Common myeloid progenitor, CD34-positive (primary cell): ENCODE measurements at regions not wholly inside any gene's neighbourhood (a gene's known extent, or its start where the extent isn't known, plus 50 kb on each side); places are given as distances from the start of the nearest gene placed in this dataset.

Experiments used
- CTCF ChIA-PET: fragments of 350-600 bp; sonication (Branson Sonifier 250); formaldehyde crosslinking; loops from one replicate; lab custom pipeline; 2021; ENCODE audit warnings: antibody characterized with exemption; lab: Charles Lee
- POLR2A ChIA-PET: fragments of 350-600 bp; sonication (Branson Sonifier 250); formaldehyde crosslinking; loops from one replicate; lab custom pipeline; 2021; ENCODE audit warnings: antibody characterized with exemption; lab: Charles Lee
- DNase-seq, 3 donors: peaks; one replicate each; pipeline versions ENCODE4 v3.0.0 to v3.0.0-alpha.2; 2013
- H3K27ac ChIP-seq, 2 experiments: 1 replicate in 1 of 2; 2 replicates in 1 of 2; pipeline ENCODE4 v1.7.0; 2013; ENCODE audit warnings: inconsistent platforms in 2 of 2, low read length in 2 of 2, mild to moderate bottlenecking in 2 of 2, low read depth in 1 of 2, moderate library complexity in 1 of 2; ENCODE audit not compliant: severe bottlenecking in 2 of 2, insufficient read depth in 1 of 2, poor library complexity in 1 of 2
- H3K27me3 ChIP-seq, 5 experiments: replicated peaks in 2 of 5; 1 replicate in 3 of 5; 2 replicates in 2 of 5; pipeline versions ENCODE4 v1.6.1 to v1.7.0; 2013; ENCODE audit warnings: low read length in 4 of 5, mild to moderate bottlenecking in 2 of 5, moderate library complexity in 2 of 5, inconsistent platforms in 1 of 5; ENCODE audit not compliant: insufficient read depth in 5 of 5, control insufficient read depth in 4 of 5
- H3K36me3 ChIP-seq, 4 experiments: 1 replicate in 2 of 4; 2 replicates in 2 of 4; pipeline versions ENCODE4 v1.6.1 to v1.7.0; 2013; ENCODE audit warnings: low read length in 3 of 4, control low read depth in 1 of 4, mild to moderate bottlenecking in 1 of 4; ENCODE audit not compliant: control insufficient read depth in 4 of 4, insufficient read depth in 4 of 4
- H3K4me1 ChIP-seq, 4 experiments: 1 replicate in 3 of 4; 2 replicates in 1 of 4; pipeline versions ENCODE4 v1.6.1 to v1.7.1; 2013; ENCODE audit warnings: low read length in 3 of 4, mild to moderate bottlenecking in 3 of 4, control low read depth in 1 of 4, inconsistent platforms in 1 of 4, moderate library complexity in 1 of 4; ENCODE audit not compliant: control insufficient read depth in 4 of 4, insufficient read depth in 4 of 4; ENCODE audit errors: control extremely low read depth in 1 of 4
- H3K4me3 ChIP-seq, 7 experiments: 1 replicate in 4 of 7; 2 replicates in 3 of 7; pipeline versions ENCODE4 v1.5.1 to v1.7.0; 2013; ENCODE audit warnings: mild to moderate bottlenecking in 7 of 7, low read length in 6 of 7, moderate library complexity in 6 of 7, inconsistent platforms in 2 of 7, low read depth in 2 of 7, control low read depth in 1 of 7; ENCODE audit not compliant: insufficient read depth in 4 of 7, control insufficient read depth in 1 of 7; ENCODE audit errors: extremely low read depth in 1 of 7
- H3K9me3 ChIP-seq, 5 experiments: 1 replicate in 4 of 5; 2 replicates in 1 of 5; pipeline versions ENCODE4 v1.6.1 to v1.7.1; 2013; ENCODE audit warnings: low read length in 4 of 5, mild to moderate bottlenecking in 2 of 5, inconsistent platforms in 1 of 5, low read depth in 1 of 5, moderate library complexity in 1 of 5; ENCODE audit not compliant: control insufficient read depth in 4 of 5, insufficient read depth in 2 of 5; ENCODE audit errors: control extremely low read depth in 1 of 5
- WGBS: methylation state at CpG from one replicate; pipeline ENCODE4 v1.1.5; 2013; ENCODE audit not compliant: insufficient coverage; 5-methylcytosine and 5-hydroxymethylcytosine counted together

- no peaks in the 10 kb centered on the region for H3K36me3 ChIP-seq
- WGBS, result 92% methylated on average over 3 of the region's 5 CpGs
- ChIA-PET POLR2A (no interaction called here), CTCF (interaction anchor here (1.0 to 1.4 kb wide), 5 partner anchors 13 to 130 kb away, joined by 3 to 4 read pairs (median 3); no protein-coding TSS in a partner anchor)
- no peak overlapping the region for H3K27ac ChIP-seq
- H3K4me1 ChIP-seq, result peaks cover 0 to 25% (median 22%) of the 10 kb centered on the region in 4 experiments
- no peaks in the 10 kb centered on the region for H3K27me3 ChIP-seq
- no peak for DNase-seq
- H3K9me3 ChIP-seq, result no peaks in the 10 kb centered on the region
- no peak overlapping the region for H3K4me3 ChIP-seq
These were observed 138.4 kb downstream of the RPLP1 start for GRCh38 chr15:69590932-69591524.

- H3K36me3 ChIP-seq, result no peaks in the 10 kb centered on the region
- H3K4me3 ChIP-seq, result no peak overlapping the region
- ChIA-PET CTCF (interaction anchor here (0.7 to 1.4 kb wide), 4 partner anchors 8 to 129 kb away, joined by 3 to 4 read pairs (median 3); no protein-coding TSS in a partner anchor), POLR2A (no interaction called here)
- peaks cover 0 to 25% (median 22%) of the 10 kb centered on the region in 4 experiments for H3K4me1 ChIP-seq
- no peaks in the 10 kb centered on the region for H3K27me3 ChIP-seq
- H3K27ac ChIP-seq, result no peak overlapping the region
- no peak for DNase-seq
- no CpG with 5 or more reads among the region's 4 CpGs for WGBS
- H3K9me3 ChIP-seq, result no peaks in the 10 kb centered on the region
These were observed 139.4 kb downstream of the RPLP1 start for GRCh38 chr15:69591905-69592508.

GRCh38 chr15:69592954-69593353 lies 140.3 kb downstream of the RPLP1 start:
- CTCF ChIA-PET, result no interaction called here
- POLR2A ChIA-PET, result no interaction called here

GRCh38 chr15:69593488-69593887 lies 140.9 kb downstream of the RPLP1 start:
- 95% methylated on average over 6 of the region's 7 CpGs for WGBS
- no peaks in the 10 kb centered on the region for H3K36me3 ChIP-seq
- CTCF ChIA-PET, result interaction anchor here (0.7 to 1.1 kb wide), 2 partner anchors 8 to 12 kb away, joined by 3 read pairs; no protein-coding TSS in a partner anchor

More at GRCh38 chr15:69592954-69593353, 140.3 kb downstream of the RPLP1 start:
- Histone ChIP-seq H3K36me3 (no peaks in the 10 kb centered on the region), H3K27me3 (no peaks in the 10 kb centered on the region), H3K27ac (no peak overlapping the region), H3K9me3 (no peaks in the 10 kb centered on the region), H3K4me1 (peaks cover 0 to 24% (median 21%) of the 10 kb centered on the region in 4 experiments), H3K4me3 (no peak overlapping the region)
- no peak for DNase-seq
- WGBS, result 91% methylated on average over 1 of the region's 2 CpGs

GRCh38 chr15:69593981-69594966 lies 141.7 kb downstream of the RPLP1 start:
- H3K27ac ChIP-seq, result no peak overlapping the region
- H3K9me3 ChIP-seq, result no peaks in the 10 kb centered on the region
- H3K4me3 ChIP-seq, result peak overlapping the region in 3 of 7 experiments; percentile 8 to 55 (median 12)
- ChIA-PET POLR2A (no interaction called here), CTCF (interaction anchor here (0.7 to 1.1 kb wide), 2 partner anchors 9 to 13 kb away, joined by 3 read pairs; no protein-coding TSS in a partner anchor)
- no peaks in the 10 kb centered on the region for H3K36me3 ChIP-seq
- H3K4me1 ChIP-seq, result peaks cover 0 to 24% (median 21%) of the 10 kb centered on the region in 4 experiments
- no peaks in the 10 kb centered on the region for H3K27me3 ChIP-seq
- WGBS, result 24% methylated on average over 19 of the region's 24 CpGs
- DNase-seq, result peak; percentile 16 to 76 (median 66)

More at GRCh38 chr15:69593488-69593887, 140.9 kb downstream of the RPLP1 start:
- Histone ChIP-seq H3K9me3 (no peaks in the 10 kb centered on the region), H3K4me3 (no peak overlapping the region), H3K27me3 (no peaks in the 10 kb centered on the region), H3K27ac (no peak overlapping the region), H3K4me1 (peaks cover 0 to 24% (median 21%) of the 10 kb centered on the region in 4 experiments)
- POLR2A ChIA-PET, result no interaction called here
- DNase-seq, result no peak

- peak overlapping the region in 3 of 7 experiments; percentile 5 to 12 (median 8) for H3K4me3 ChIP-seq
These were observed 142.6 kb downstream of the RPLP1 start for GRCh38 chr15:69595009-69595791.

More at GRCh38 chr15:69595009-69595791, 142.6 kb downstream of the RPLP1 start:
- 48% methylated on average over 5 of the region's 10 CpGs for WGBS
- ChIA-PET POLR2A (no interaction called here), CTCF (no interaction called here)
- no peaks in the 10 kb centered on the region for H3K27me3 ChIP-seq
- no peaks in the 10 kb centered on the region for H3K36me3 ChIP-seq
- H3K9me3 ChIP-seq, result no peaks in the 10 kb centered on the region
- no peak overlapping the region for H3K27ac ChIP-seq
- no peak for DNase-seq
- H3K4me1 ChIP-seq, result peaks cover 0 to 24% (median 21%) of the 10 kb centered on the region in 4 experiments
